GM04503 (cell line): ENCODE measurements at regions not wholly inside any gene's neighbourhood (a gene's known extent, or its start where the extent isn't known, plus 50 kb on each side); places are given as distances from the start of the nearest gene placed in this dataset.
A peak's percentile ranks its signal among the peaks of the same experiment; 100 is the strongest.

Experiments
- DNase-seq: peaks from one replicate; pipeline ENCODE4 v3.0.0-alpha.2; 2012; ENCODE audit warnings: low read depth

DNA sequence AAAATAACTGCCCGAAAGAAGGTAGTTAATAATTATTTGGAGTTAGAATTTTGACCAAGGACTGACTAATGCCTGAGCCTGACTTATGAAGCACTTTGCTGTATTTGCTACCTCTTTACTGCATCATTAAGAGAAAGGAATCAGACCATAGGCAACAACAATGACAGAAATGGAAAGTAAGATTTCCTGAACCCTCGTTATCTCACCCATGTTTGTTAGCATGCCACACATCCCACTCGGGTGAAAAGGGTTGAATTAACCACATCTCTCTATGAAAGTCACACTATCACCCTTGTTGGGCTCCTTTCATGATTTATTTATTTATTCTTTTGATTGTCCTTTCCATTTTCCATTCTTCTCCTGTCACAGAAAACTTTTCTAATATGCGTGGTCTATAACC is 59.6 kb downstream of the OLIG3 start:
- DNase-seq = no peak

DNA sequence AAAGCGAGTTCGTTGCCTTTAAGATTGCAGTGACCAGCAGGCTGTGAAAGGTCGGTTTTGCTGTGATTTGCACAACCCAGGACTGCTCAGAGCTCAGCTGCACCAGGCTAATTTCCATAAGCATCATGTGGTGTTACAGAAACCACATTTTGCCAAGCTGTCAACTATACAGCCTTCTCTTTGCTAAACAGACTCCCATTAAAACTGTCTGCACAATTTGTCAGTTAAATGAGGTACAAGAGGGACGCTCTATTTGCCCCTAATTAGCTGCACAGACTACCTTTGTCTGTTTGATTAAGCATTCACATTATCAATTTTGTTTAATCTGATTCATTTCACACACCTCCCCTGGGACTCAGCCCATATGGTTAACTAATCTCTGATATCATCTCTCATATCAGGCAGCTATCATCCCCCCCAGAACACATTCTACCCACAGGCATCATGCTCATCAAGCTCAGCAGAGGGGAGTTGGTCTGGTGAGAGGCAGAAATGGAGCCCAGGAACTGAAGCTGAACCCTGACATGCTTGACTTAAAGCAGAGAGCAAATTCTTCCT is 62.1 kb downstream of the OLIG3 start:
- no peak for DNase-seq

DNA sequence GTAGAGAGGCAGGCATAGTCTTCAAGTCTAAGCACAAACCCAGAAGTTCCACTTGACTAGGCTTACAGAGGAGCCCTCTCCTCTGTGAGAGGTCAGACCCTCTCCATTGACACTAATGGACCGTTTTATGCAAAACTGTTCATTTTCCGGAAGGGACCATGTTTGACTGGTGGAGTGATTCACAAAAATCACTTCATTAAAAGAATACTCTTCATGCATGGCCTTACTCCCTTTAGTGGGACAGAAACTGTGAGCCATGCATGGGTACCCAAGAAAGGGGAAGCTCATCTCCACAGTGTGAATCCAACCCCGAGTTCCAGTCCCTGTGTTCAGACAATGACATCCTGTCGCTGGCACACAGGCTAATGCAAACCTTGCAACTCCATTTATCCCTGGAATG is 63.2 kb downstream of the OLIG3 start:
- DNase-seq = no peak

DNA sequence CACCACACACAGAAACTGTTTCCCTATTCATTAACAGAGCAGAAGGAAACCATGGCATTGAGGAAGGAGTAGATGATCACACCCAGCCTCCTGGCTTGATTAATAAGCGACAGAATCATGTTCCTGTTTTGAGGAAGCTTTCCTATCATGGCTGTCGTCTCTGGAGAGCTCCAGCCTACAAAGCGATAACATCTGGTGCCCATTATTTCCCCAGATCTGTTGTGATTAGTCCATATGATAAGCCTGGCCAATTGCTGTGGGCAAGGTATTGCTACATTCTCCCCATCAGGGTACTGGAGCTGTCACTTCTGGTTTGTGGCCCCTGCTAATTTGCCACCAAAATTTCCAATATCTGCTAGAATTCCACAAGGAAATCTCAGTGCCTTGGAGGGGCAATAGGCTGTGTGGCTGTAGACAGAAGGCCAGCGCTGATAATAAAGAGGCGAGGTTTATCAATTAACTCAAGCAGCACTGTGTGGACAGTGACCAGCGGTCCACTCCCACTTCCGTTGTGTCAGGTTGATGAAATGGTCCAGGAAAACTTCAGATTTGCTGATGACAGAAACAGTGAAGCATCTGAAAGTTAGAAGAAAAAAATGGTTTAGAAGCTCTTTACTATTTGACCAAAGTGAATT is 66.4 kb downstream of the OLIG3 start:
- no peak for DNase-seq

DNA sequence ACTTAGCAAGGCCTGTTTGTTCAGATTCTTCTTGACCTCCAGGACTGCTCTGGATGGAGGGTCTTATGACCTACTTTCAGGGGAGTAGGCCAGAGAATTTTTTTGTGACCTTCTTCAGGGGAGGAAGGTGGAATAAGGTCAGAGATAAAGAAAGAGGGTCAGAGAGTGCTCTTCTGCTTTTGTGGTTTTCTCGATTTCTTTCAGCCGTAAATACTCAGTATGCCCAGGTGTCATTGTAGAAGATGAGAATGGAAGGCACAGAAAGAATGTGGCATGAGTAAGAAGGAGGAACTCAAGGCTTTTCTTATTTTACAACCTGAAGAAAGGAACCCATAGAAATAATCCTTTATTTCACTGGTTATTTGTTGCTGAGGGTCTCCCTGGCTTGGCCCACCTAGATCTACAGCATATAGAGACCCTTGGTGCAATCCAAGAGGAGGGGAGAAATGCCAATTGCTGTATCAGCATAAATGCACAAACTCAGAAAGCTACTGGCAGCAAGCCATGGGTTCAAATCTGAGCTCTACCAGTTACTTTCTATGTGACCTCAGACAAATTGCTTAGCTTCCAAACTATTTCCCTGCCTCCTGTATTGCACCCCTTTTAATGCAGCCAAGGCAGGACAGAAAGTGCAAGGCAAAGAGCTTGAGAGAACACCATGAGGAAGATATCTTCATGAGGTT is 68.0 kb downstream of the OLIG3 start:
- DNase-seq = no peak

DNA sequence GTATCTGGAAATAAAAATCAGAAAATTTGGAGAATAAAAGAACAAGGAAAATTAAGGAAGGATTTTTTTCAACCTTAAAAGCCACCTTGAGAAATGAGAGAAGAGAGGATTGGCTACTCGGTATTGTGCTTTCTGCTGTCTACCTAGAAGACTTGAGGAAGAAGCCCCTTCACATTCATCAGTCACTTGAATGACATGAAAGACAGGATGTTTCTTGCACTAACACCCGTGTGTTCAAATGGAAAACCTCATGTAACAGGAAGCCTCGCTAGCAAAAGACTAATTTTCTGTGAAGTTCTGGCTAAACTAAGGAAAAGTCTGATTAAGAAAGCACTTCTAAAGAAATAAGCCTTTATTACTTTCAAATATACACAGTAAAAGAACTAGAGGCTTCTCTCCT is 69.9 kb downstream of the OLIG3 start:
- DNase-seq = no peak

DNA sequence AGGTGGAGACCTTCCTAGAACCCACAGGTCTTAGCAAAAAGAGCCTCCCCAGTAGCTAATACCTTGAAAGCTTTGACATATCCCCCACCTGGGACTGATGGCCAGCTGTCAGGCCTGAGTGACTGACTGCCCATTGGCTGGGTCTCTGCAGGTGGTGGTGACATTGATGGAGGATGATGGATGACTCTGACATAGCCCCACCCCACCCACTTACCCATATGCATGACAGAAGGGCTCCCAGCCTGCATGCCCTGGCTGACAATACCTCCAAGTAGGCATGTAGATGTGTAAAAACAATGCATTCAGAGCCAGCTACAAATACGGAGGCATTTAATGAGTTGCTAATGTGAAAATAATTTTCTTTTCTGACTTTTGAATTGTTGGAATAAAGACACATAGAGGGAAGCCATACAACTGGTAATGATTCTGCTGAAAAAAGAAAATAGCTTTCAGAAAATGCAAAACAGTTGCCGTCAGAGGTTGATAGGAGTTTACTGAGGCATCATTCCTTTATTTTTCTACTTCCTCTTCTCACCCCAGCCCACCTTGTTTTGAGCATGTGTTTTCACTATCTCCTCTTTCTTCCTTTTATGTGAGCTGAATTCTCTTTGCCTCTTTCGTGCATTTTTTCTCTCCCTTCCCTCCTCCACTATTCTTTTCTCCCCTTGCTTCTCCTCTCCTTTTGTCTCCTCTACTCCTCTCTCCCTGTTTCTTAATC is 70.6 kb downstream of the OLIG3 start:
- no peak for DNase-seq

DNA sequence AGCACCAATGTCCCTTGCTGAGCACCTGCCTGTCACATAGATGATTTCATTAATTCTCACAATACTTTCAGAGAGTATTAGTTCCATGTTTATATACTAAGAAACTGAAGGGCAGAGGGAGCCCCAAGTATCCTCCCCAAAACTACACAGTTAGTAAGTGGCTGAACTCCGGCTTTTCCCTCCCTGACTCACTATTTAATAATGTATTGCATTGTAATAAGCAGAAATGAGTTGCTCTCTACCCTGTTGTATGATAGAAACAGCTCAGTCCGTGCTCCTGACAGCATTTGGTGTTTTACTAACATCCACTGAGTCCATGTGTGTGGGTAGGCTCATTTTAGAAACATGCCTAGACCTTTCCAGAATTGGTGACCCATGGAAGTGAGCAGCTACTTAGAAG is 76.8 kb downstream of the OLIG3 start:
- DNase-seq = no peak

DNA sequence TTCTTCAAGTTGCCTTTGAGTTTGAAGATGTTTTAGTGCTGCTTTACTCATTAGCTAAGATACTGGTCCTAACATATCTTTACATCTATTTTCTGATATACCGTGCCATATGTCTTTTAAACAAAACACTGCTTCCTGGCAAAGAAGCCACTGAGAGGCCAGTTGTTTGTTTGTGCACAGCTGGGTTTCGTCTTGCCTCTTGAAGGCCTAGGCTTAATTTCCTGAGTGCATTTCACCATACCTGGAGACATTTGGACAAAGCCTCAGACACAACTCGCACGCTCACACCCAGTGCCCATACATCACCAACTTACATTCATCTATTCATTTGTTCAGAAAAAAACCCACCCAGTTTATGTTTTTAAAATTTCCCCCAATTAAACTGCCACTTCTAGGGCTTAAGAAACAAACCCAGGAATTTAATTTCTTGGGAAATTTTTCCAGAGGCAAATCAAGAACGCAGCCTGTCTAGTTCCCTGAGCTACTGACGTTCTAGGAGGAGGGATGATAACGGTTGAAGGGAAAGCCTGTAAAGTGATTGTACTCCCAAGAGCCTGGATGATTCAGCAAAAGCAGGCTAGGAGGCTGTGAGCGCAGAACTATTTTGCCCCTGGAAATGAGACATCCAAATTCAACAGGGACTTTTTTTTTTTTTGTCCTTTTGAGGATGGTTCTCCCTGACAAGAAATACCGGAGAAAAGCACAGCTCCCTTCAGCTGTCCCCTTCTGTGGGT is 77.7 kb downstream of the OLIG3 start:
- peak; percentile 25 for DNase-seq

DNA sequence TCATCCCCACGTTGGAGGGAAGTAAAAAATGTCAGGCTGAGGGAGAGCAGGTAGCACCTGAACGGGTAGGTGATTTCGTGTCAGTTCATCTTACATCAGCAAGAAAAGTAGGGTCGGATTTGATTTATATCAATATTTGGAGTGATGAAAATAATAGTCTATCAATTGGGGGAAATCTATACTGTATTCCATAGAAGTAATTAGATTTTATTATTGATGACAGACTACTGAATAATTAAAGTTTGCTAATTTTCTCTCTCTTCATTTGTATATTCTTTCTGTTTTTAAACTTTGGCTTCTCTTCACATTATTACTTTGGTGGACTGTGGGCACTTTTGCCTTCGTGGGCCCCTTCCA is 78.4 kb downstream of the OLIG3 start:
- DNase-seq = no peak

DNA sequence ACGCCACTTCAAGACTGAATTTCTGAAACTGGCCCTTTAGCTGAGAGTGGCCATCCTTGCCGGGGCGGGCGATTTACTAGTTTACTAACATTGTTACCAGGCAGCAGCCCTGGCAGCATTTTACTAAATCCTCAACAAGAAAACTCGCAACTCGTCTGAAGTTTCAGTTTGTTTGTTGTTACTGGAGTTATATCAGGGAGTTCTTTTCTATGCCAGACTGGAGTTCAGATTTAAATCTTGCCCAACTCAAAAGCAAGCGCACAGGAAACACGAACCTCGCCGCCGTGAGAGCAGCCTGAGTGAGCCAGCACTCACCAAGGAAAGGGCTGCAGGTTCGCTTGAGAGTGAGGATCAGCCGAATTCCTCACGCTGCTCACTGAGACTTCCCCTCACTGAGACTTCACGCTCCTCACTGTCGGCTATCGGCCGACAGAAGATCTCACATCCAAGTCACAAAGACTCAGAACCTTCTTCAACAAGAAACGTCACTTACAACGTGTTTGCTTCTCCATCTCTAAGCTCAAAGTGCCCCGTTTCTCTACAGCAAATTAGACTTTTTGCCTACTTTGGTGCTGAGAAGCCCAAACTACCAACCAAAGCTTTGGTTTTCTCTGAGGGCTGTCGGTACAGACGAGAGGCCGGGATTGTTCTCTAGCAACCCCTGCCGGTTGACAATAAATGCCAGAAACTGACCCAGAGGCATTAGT is 78.9 kb downstream of the OLIG3 start:
- DNase-seq = peak; percentile 45

DNA sequence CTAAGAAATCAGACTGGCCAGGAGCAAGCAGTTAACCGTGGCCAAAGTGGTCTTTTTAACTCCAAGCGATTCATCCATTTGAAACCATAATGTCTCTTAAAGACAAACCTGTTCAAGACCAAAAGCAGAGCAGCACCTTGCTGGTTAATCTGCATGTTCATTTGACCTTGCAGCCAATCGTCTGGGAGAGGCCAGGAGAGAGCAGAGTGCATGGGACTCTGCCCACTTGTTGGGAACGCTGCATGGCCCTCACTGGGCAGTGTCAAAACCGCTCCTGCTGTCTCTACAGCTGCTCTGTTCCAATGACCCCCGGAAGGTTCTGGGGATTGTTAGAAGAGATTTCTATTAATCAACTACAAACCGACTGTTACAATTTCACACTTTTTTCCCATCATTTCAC is 79.6 kb downstream of the OLIG3 start:
- DNase-seq = no peak

DNA sequence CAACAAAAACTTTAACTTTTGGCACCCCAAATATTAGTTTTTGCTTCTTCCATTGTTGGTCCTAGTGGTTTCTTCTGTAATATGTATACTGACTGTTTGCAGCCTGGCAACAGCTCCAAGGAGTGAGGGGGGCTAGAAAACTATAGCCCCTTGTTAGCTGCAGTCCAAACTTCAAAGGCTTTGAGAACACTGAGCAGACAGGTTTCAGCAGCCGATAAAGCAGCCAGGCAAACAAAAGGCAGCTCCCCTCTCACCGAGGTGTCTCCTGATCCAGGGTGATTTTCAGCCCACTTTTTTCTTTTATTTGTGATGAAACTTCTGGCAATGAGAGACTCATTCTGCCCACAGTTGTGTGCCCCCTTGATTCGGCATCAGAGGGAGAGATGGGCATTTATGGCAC is 80.7 kb downstream of the OLIG3 start:
- DNase-seq = no peak

DNA sequence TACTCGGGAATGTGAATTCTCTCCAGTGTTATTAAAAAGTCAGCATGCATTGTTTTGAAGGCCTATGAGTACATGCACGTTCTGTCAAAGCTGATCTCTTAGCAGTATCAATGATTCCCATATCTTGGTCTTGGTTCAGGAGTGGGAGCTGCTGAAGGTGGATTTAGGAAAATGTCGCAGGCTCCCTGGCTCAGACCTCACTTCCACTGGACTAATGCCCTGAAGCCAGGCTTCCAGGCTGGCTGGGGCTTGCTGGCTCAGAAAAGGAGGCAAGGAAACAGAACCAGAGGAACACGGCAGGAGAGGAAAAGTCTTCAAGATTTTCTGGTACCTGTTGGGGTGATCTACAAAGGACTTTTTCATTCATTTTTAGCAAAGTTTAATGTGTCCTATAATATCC is 81.6 kb downstream of the OLIG3 start:
- DNase-seq = no peak

DNA sequence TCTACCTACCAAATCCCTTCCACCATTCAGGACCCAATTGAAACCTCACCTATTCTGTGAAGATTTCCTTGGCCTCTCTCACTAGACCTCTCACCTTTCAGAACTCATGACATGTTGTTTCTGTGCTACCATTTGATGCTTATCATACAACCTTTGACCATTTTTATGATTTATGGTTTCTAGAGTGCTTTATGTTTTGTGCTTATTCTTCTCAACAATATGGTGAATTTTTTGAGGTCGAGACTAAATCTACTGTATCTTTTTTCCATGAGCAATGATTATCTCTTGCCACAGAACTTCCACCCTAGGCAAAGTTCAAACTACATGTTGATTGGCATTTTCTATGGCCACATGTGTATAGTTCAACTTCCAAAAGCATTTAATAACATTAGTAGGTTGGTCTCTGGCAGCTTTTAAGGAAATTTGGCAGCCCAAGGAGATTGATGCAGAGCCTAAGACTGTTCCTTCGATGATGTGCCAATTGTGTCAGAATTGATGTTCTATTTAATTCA is 84.9 kb downstream of the OLIG3 start:
- no peak for DNase-seq

DNA sequence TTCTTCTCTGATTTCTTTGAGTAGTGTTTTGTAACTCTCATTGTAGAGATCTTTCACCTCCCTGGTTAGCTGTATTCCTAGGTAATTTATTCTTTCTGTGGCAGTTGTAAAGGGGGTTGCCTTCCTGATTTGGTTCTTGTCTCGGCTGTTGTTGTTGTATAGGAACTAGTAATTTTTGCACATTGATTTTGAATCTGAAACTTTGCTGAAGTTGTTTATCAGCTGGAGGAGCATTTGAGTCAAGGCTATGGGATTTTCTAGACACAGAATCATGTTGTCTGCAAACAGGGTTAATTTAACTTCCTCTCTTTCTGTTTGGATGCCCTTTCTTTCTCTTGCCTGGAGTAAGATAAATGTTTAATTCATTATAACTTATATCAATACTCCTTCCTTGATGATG is 86.4 kb downstream of the OLIG3 start:
- DNase-seq = no peak

DNA sequence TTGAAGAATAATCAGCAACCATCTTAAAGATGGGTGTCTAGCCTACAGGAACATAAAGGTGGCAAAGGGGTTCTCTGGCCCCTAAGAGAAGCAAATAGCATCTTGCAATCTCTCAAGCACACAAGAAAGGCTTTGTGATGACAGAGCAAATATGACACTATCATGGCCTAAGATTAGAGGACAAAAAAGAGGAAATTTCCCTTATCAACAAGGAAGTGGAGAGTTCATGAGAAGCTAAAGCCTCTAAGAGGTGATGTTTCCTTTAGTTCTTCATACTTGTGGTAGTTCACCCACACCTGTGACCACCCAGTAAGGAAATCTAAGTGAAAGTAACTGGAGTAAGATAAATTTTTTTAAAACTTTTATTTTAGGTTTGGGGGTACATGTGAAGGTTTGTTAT is 88.4 kb downstream of the OLIG3 start:
- DNase-seq = no peak

DNA sequence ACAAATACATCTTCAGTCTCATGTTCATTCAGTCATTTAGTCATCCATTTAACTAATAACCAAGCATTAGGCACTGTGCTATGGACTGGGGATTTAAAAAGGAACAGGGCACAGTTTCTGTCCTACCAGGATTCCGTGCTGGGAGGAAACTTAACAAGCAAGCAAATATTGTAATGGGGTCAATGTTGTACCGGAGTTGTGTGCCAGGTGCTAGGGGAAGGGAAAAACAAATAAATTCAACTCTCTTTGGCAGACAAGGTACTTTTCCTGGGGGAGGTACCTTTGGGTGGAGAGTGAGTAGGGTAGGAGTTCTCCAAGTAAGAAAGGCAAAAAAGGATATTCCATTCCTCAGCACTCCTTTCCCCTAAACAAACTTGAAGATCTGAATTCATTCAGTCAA is 90.3 kb downstream of the OLIG3 start:
- no peak for DNase-seq

DNA sequence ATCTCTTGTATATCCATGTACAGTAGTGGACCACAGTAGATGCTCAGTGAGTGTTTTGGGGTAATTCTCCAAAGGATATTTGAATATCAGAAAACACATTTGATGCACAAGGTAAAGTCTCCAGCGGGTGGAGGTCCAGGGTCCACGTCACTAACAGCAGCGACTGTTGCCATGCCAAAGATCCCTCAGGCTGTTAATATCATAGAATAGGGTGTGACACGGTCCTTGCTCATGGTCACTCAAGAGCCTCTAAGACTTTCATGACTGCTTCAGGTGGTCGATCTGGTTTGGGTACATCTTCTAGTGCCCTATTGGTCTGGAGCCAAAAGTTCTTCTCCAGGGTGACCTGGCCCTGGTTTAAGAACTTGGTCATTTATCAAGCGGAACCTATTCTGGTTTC is 90.8 kb downstream of the OLIG3 start:
- no peak for DNase-seq

DNA sequence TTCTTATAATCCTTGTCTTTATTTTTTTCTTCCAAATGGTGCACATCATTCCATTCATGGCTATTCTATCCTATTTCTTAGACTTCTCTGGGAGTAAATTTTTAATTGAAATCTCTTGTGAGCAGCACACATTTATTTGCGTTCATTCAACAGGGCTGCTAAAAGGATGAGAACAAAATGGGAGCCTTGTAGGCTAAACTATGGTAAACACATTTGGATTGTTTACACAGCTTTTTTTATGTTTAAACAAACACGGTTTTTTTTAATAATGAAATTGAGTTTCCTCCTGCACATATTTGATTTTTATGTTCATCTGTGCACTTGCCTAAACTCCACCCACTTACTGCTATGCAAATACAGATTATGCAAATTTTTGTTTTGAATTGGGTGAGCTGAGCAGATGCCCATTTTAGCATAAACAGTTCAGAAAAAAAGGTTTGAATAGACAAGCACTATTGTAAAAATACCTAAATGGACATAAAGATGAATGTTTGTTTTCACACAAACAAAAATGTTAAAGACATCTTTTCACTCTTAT is 92.0 kb downstream of the OLIG3 start:
- no peak for DNase-seq

DNA sequence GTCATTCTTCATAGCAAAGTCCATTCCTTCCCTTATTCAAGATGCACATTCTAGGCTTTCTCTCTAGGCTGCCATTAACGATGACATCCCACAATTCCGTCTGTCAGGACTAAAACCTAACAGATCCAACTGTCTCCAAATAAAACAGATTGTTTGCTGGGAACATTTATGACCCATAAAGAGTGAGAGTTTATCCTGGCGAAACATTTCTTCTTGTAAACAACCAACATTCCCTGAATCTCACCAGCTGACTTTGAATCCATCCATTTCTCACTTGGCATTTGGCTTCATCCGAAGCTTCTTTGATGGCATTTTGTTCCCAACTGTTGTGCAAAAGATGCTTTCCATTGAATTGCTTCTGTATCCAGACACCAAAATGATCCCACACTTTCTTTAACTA is 93.1 kb downstream of the OLIG3 start:
- no peak for DNase-seq
